ENCODE measurements at regions not wholly inside any gene's neighbourhood (a gene's known extent, or its start where the extent isn't known, plus 50 kb on each side); places are given as distances from the start of the nearest gene placed in this dataset.
A peak's percentile ranks its signal among the peaks of the same experiment; 100 is the strongest.
"Not testable (repeated sequence)": the region's sequence is repeated elsewhere in the genome, so short reads cannot be mapped to it uniquely, and the experiment has no call there.

GRCh38 chr14:30445852-30446251, 113.1 kb upstream of the G2E3 start:
- DNase-seq: no peak

- DNase-seq: peak; percentile 37
Observed at GRCh38 chr14:30450631-30451545, 108.1 kb upstream of the G2E3 start.

GRCh38 chr14:30456296-30456695, 102.7 kb upstream of the G2E3 start:
- DNase-seq: no peak

- no peak for DNase-seq
Observed at GRCh38 chr14:30462358-30462757, 96.6 kb upstream of the G2E3 start.

- no peak for DNase-seq
Observed at GRCh38 chr14:30464481-30464880, 94.5 kb upstream of the G2E3 start.

- no peak for DNase-seq
Observed at GRCh38 chr14:30468354-30468753, 90.6 kb upstream of the G2E3 start.

GRCh38 chr14:30471980-30472379, 87.0 kb upstream of the G2E3 start:
- no peak for DNase-seq

GRCh38 chr14:30473846-30474696, 84.9 kb upstream of the G2E3 start:
- not testable (repeated sequence) for DNase-seq

GRCh38 chr14:30482276-30482675, 76.7 kb upstream of the G2E3 start:
- no peak for DNase-seq

- no peak for DNase-seq
Observed at GRCh38 chr14:30484201-30484600, 74.8 kb upstream of the G2E3 start.

GRCh38 chr14:30484976-30485375, 74.0 kb upstream of the G2E3 start:
- DNase-seq: no peak

GRCh38 chr14:30496852-30497251, 62.1 kb upstream of the G2E3 start:
- no peak for DNase-seq

- DNase-seq: no peak
Observed at GRCh38 chr14:30499358-30499757, 59.6 kb upstream of the G2E3 start.

- peak; percentile 92 for DNase-seq
Observed at GRCh38 chr14:30500222-30500621, 58.7 kb upstream of the G2E3 start.

GRCh38 chr14:30507209-30507608, 51.7 kb upstream of the G2E3 start:
- DNase-seq: no peak

Data from NCI-H1092 (cell line).